CD4-positive, alpha-beta memory T cell (primary cell): ENCODE measurements at regions not wholly inside any gene's neighbourhood (a gene's known extent, or its start where the extent isn't known, plus 50 kb on each side); places are given as distances from the start of the nearest gene placed in this dataset.

ENCODE experiments used
- CTCF ChIA-PET: fragments of 350-600 bp; sonication (Branson Sonifier 250); formaldehyde crosslinking; loops from one replicate; lab custom pipeline; 2021; ENCODE audit warnings: inconsistent platforms; ENCODE audit not compliant: partially characterized antibody; lab: Charles Lee
- POLR2A ChIA-PET: fragments of 350-600 bp; sonication (Branson Sonifier 250); formaldehyde crosslinking; loops from one replicate; lab custom pipeline; 2021; ENCODE audit not compliant: partially characterized antibody; lab: Charles Lee
- DNase-seq, 5 donors: peaks; one replicate each; pipeline versions ENCODE4 v3.0.0 to v3.0.0-alpha.2; 2020 to 2022; ENCODE audit warnings: mixed read lengths in 1 of 5
- H3K27ac ChIP-seq: one replicate; pipeline ENCODE4 v1.7.0; 2013; ENCODE audit warnings: low read depth, low read length
- H3K27me3 ChIP-seq: 2 replicates; pipeline ENCODE4 v1.7.0; 2013; ENCODE audit warnings: mild to moderate bottlenecking, low read length, moderate library complexity; ENCODE audit not compliant: insufficient read depth
- H3K36me3 ChIP-seq: 2 replicates; pipeline ENCODE4 v1.7.0; 2013; ENCODE audit warnings: mild to moderate bottlenecking, low read length, moderate library complexity; ENCODE audit not compliant: insufficient read depth
- H3K4me1 ChIP-seq: 2 replicates; pipeline ENCODE4 v1.7.0; 2013; ENCODE audit warnings: mild to moderate bottlenecking, low read length, moderate library complexity; ENCODE audit not compliant: insufficient read depth
- H3K4me3 ChIP-seq, 2 donors: one replicate each; pipeline ENCODE4 v1.7.0; 2013; ENCODE audit warnings: low read length in 2 of 2, mild to moderate bottlenecking in 1 of 2
- H3K9me3 ChIP-seq, 2 donors: one replicate each; pipeline ENCODE4 v1.7.0; 2013; ENCODE audit warnings: low read length in 2 of 2, control low read depth in 1 of 2; ENCODE audit not compliant: control insufficient read depth in 1 of 2
- H3K27ac Mint-ChIP-seq, 7 donors: one replicate each; pipeline ENCODE4 v1.8.0; 2020 to 2021; ENCODE audit warnings: mixed read lengths in 7 of 7, mild to moderate bottlenecking in 6 of 7, inconsistent platforms in 3 of 7, moderate library complexity in 3 of 7
- H3K27me3 Mint-ChIP-seq, 2 donors: one replicate each; pipeline ENCODE4 v1.8.0; 2020 to 2021; ENCODE audit warnings: mixed read lengths in 2 of 2
- H3K36me3 Mint-ChIP-seq, 2 donors: one replicate each; pipeline ENCODE4 v1.8.0; 2020 to 2021; ENCODE audit warnings: mixed read lengths in 2 of 2, inconsistent platforms in 1 of 2, mild to moderate bottlenecking in 1 of 2
- H3K4me1 Mint-ChIP-seq, 4 donors: one replicate each; pipeline ENCODE4 v1.8.0; 2020 to 2021; ENCODE audit warnings: mixed read lengths in 4 of 4, mild to moderate bottlenecking in 1 of 4
- H3K4me3 Mint-ChIP-seq, 8 donors: one replicate each; pipeline ENCODE4 v1.8.0; 2020 to 2021; ENCODE audit warnings: mixed read lengths in 8 of 8, mild to moderate bottlenecking in 7 of 8, moderate library complexity in 6 of 8, inconsistent platforms in 3 of 8
- H3K9me3 Mint-ChIP-seq, 8 donors: one replicate each; pipeline ENCODE4 v1.8.0; 2020 to 2021; ENCODE audit warnings: mixed read lengths in 8 of 8, mild to moderate bottlenecking in 5 of 8, inconsistent platforms in 3 of 8, moderate library complexity in 1 of 8
- intact Hi-C: fragments of 100-400 bp; cut with micrococcal nuclease; formaldehyde crosslinking; loops from one replicate; pipeline ENCODE4 v1.15.1; 2023

GRCh38 chr5:123696921-123697341, 185.0 kb downstream of the CSNK1G3 start:
- intact Hi-C loops, result no loop called here
- no peaks in the 10 kb centered on the region for H3K9me3 ChIP-seq
- H3K36me3 ChIP-seq, result no peaks in the 10 kb centered on the region
- no peaks in the 10 kb centered on the region for H3K4me1 ChIP-seq
- no peak for DNase-seq
- Mint-ChIP-seq H3K27me3 (peaks cover 0 to 3% of the 10 kb centered on the region in 2 donors), H3K36me3 (no peaks in the 10 kb centered on the region), H3K9me3 (peaks cover 0 to 5% (median 2%) of the 10 kb centered on the region in 8 donors), H3K4me3 (no peak overlapping the region), H3K27ac (no peak overlapping the region), H3K4me1 (no peaks in the 10 kb centered on the region)
- H3K27ac ChIP-seq, result no peak overlapping the region
- ChIA-PET POLR2A (no interaction called here), CTCF (no interaction called here)
- no peak overlapping the region for H3K4me3 ChIP-seq
- H3K27me3 ChIP-seq, result no peaks in the 10 kb centered on the region

- POLR2A ChIA-PET, result no interaction called here
Observed at GRCh38 chr5:123690821-123691220, 178.8 kb downstream of the CSNK1G3 start.

GRCh38 chr5:123681061-123681460, 169.1 kb downstream of the CSNK1G3 start:
- POLR2A ChIA-PET, result no interaction called here

More at GRCh38 chr5:123690821-123691220, 178.8 kb downstream of the CSNK1G3 start:
- Histone ChIP-seq H3K9me3 (no peaks in the 10 kb centered on the region), H3K36me3 (no peaks in the 10 kb centered on the region), H3K4me3 (no peak overlapping the region), H3K4me1 (no peaks in the 10 kb centered on the region), H3K27ac (no peak overlapping the region), H3K27me3 (no peaks in the 10 kb centered on the region)
- no peak overlapping the region for H3K27ac Mint-ChIP-seq
- H3K36me3 Mint-ChIP-seq, result no peaks in the 10 kb centered on the region
- H3K4me1 Mint-ChIP-seq, result no peaks in the 10 kb centered on the region
- H3K4me3 Mint-ChIP-seq, result no peak overlapping the region
- no peak for DNase-seq
- intact Hi-C loops, result no loop called here
- peaks cover 0 to 9% (median 3%) of the 10 kb centered on the region in 8 donors for H3K9me3 Mint-ChIP-seq
- CTCF ChIA-PET, result no interaction called here
- peaks cover 0 to 5% of the 10 kb centered on the region in 2 donors for H3K27me3 Mint-ChIP-seq

GRCh38 chr5:123673107-123673506, 161.1 kb downstream of the CSNK1G3 start:
- POLR2A ChIA-PET, result no interaction called here
- Histone ChIP-seq H3K9me3 (no peaks in the 10 kb centered on the region), H3K27ac (no peak overlapping the region), H3K4me1 (no peaks in the 10 kb centered on the region), H3K4me3 (no peak overlapping the region), H3K36me3 (no peaks in the 10 kb centered on the region), H3K27me3 (no peaks in the 10 kb centered on the region)
- DNase-seq, result no peak
- H3K4me1 Mint-ChIP-seq, result no peaks in the 10 kb centered on the region
- intact Hi-C loops, result no loop called here
- H3K27me3 Mint-ChIP-seq, result peaks cover 2 to 3% of the 10 kb centered on the region in 2 donors
- CTCF ChIA-PET, result interaction anchor here (0.5 to 3.0 kb wide), 2 partner anchors 10 to 923 kb away, joined by 4 to 10 read pairs; no protein-coding TSS in a partner anchor
- H3K36me3 Mint-ChIP-seq, result no peaks in the 10 kb centered on the region
- no peak overlapping the region for H3K27ac Mint-ChIP-seq
- H3K9me3 Mint-ChIP-seq, result peaks cover 0 to 5% (median 0%) of the 10 kb centered on the region in 8 donors
- H3K4me3 Mint-ChIP-seq, result no peak overlapping the region

More at GRCh38 chr5:123681061-123681460, 169.1 kb downstream of the CSNK1G3 start:
- no peak for DNase-seq
- no peaks in the 10 kb centered on the region for H3K9me3 ChIP-seq
- intact Hi-C loops, result no loop called here
- no peak overlapping the region for H3K27ac ChIP-seq
- H3K36me3 ChIP-seq, result no peaks in the 10 kb centered on the region
- Mint-ChIP-seq H3K4me1 (no peaks in the 10 kb centered on the region), H3K27me3 (peaks cover 1 to 3% of the 10 kb centered on the region in 2 donors), H3K27ac (no peak overlapping the region), H3K4me3 (no peak overlapping the region), H3K36me3 (no peaks in the 10 kb centered on the region), H3K9me3 (peaks cover 0 to 37% (median 24%) of the 10 kb centered on the region in 8 donors)
- H3K27me3 ChIP-seq, result no peaks in the 10 kb centered on the region
- H3K4me3 ChIP-seq, result no peak overlapping the region
- H3K4me1 ChIP-seq, result no peaks in the 10 kb centered on the region
- CTCF ChIA-PET, result no interaction called here

- Mint-ChIP-seq H3K36me3 (no peaks in the 10 kb centered on the region), H3K27ac (no peak overlapping the region), H3K4me1 (no peaks in the 10 kb centered on the region), H3K27me3 (peaks cover 2 to 3% of the 10 kb centered on the region in 2 donors), H3K4me3 (no peak overlapping the region), H3K9me3 (peaks cover 0 to 3% (median 0%) of the 10 kb centered on the region in 8 donors)
- intact Hi-C loops, result no loop called here
- DNase-seq, result no peak
- H3K4me3 ChIP-seq, result no peak overlapping the region
- H3K4me1 ChIP-seq, result no peaks in the 10 kb centered on the region
- POLR2A ChIA-PET, result no interaction called here
- H3K27ac ChIP-seq, result no peak overlapping the region
- H3K9me3 ChIP-seq, result no peaks in the 10 kb centered on the region
- CTCF ChIA-PET, result interaction anchor here (3.0 kb wide), 1 partner anchor 9 kb away, joined by 10 read pairs; no protein-coding TSS in a partner anchor
- H3K27me3 ChIP-seq, result no peaks in the 10 kb centered on the region
- H3K36me3 ChIP-seq, result no peaks in the 10 kb centered on the region
Observed at GRCh38 chr5:123671711-123672456, 159.9 kb downstream of the CSNK1G3 start.

- H3K27ac Mint-ChIP-seq, result no peak overlapping the region
- ChIA-PET POLR2A (no interaction called here), CTCF (interaction anchor here (1.3 to 3.0 kb wide), 4 partner anchors 8 to 15 kb away, joined by 3 to 10 read pairs (median 6); no protein-coding TSS in a partner anchor)
- H3K4me3 Mint-ChIP-seq, result no peak overlapping the region
- Histone ChIP-seq H3K9me3 (no peaks in the 10 kb centered on the region), H3K4me3 (no peak overlapping the region), H3K4me1 (no peaks in the 10 kb centered on the region), H3K27me3 (no peaks in the 10 kb centered on the region), H3K36me3 (no peaks in the 10 kb centered on the region), H3K27ac (no peak overlapping the region)
- peaks cover 0 to 3% of the 10 kb centered on the region in 2 donors for H3K27me3 Mint-ChIP-seq
- intact Hi-C loops, result no loop called here
- H3K9me3 Mint-ChIP-seq, result peaks cover 0 to 3% (median 0%) of the 10 kb centered on the region in 8 donors
- no peaks in the 10 kb centered on the region for H3K36me3 Mint-ChIP-seq
- no peaks in the 10 kb centered on the region for H3K4me1 Mint-ChIP-seq
- peak in 4 of 5 donors; percentile 14 to 29 (median 21) for DNase-seq
Observed at GRCh38 chr5:123671042-123671441, 159.1 kb downstream of the CSNK1G3 start.
